ENCODE measurements at regions not wholly inside any gene's neighbourhood (a gene's known extent, or its start where the extent isn't known, plus 50 kb on each side); places are given as distances from the start of the nearest gene placed in this dataset.

- no peak for TF ChIP-seq POLR2A (IDR thresholded peaks at IDR 0.05; ENCODE audit: low read depth, low read length)
- TF ChIP-seq POLR2AphosphoS5 (IDR thresholded peaks at IDR 0.05; ENCODE audit: low read depth, low read length): no peak
These were observed 196.1 kb downstream of the DLL1 start for GRCh38 chr6:170094686-170095272.
